SJSA1 (cell line): ENCODE measurements at regions not wholly inside any gene's neighbourhood (a gene's known extent, or its start where the extent isn't known, plus 50 kb on each side); places are given as distances from the start of the nearest gene placed in this dataset.
A peak's percentile ranks its signal among the peaks of the same experiment; 100 is the strongest.

ENCODE experiments used
- DNase-seq, 2 experiments: peaks; one replicate each; pipeline ENCODE4 v3.0.0-alpha.2; 2015 to 2020; ENCODE audit warnings: low spot score in 2 of 2, low read depth in 1 of 2
- H3K27ac ChIP-seq: fragments of 250-450 bp; sonication (Bioruptor Pico); 2 replicates; pipeline ENCODE4 v1.5.1; 2020; ENCODE audit warnings: mild to moderate bottlenecking, moderate library complexity
- H3K27me3 ChIP-seq: fragments of 250-450 bp; sonication (Bioruptor Pico); replicated peaks from 2 replicates; pipeline ENCODE4 v1.5.1; 2020; ENCODE audit warnings: mild to moderate bottlenecking, moderate library complexity
- H3K36me3 ChIP-seq: fragments of 250-450 bp; sonication (Bioruptor Pico); 2 replicates; pipeline ENCODE4 v1.5.1; 2020; ENCODE audit warnings: mild to moderate bottlenecking
- H3K4me1 ChIP-seq: fragments of 250-450 bp; sonication (Bioruptor Pico); replicated peaks from 2 replicates; pipeline ENCODE4 v1.6.1; 2021; ENCODE audit warnings: mild to moderate bottlenecking
- H3K4me3 ChIP-seq: fragments of 250-450 bp; sonication (Bioruptor Pico); 2 replicates; pipeline ENCODE4 v1.5.1; 2020; ENCODE audit warnings: mild to moderate bottlenecking
- H3K9me3 ChIP-seq: fragments of 250-450 bp; sonication (Bioruptor Pico); replicated peaks from 2 replicates; pipeline ENCODE4 v1.5.1; 2020; ENCODE audit warnings: mild to moderate bottlenecking

- Histone ChIP-seq H3K4me1 (no peaks in the 10 kb centered on the region), H3K27me3 (no peaks in the 10 kb centered on the region), H3K4me3 (no peak overlapping the region), H3K36me3 (0 out of 2 replicates have a peak, but pooled peaks cover 2% of the 10 kb centered on the region), H3K9me3 (no peaks in the 10 kb centered on the region), H3K27ac (no peak overlapping the region)
- DNase-seq = no peak
Measured at GRCh38 chr6:81925201-81925600, 172.7 kb upstream of the TENT5A start.

- Histone ChIP-seq H3K27me3 (no peaks in the 10 kb centered on the region), H3K9me3 (no peaks in the 10 kb centered on the region), H3K4me3 (no peak overlapping the region), H3K27ac (no peak overlapping the region), H3K4me1 (peaks cover 6% of the 10 kb centered on the region), H3K36me3 (no peaks in the 10 kb centered on the region)
- DNase-seq = no peak
Measured at GRCh38 chr6:81909981-81910900, 157.8 kb upstream of the TENT5A start.

GRCh38 chr6:81909162-81909561, 156.7 kb upstream of the TENT5A start:
- H3K27ac ChIP-seq = no peak overlapping the region
- peaks cover 6% of the 10 kb centered on the region for H3K4me1 ChIP-seq
- no peaks in the 10 kb centered on the region for H3K9me3 ChIP-seq
- H3K36me3 ChIP-seq = no peaks in the 10 kb centered on the region
- H3K27me3 ChIP-seq = no peaks in the 10 kb centered on the region
- H3K4me3 ChIP-seq = no peak overlapping the region
- DNase-seq = no peak

DNA sequence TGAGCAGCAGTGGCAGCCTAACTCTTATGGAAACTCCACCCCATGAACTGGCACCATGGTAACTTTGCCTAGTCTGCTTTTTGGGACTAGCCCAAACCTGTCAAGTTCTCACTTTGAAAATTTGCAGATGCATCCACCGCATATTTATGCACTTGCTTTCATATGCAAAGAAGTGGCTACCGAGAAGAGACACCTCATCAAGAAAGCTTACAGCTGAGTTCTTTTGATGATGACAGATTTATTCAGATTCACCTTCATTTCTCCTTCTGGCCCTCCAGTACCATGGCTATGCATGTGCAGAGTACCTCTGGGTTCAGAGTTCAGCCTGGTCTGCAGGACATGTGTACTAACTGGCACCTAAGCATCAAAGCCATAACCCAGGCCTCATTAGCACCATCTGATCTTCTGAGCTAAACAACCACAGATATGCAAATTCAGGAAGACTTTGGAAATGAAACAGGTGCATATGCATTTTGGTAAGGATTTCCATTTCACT, 154.3 kb upstream of the TENT5A start:
- H3K27me3 ChIP-seq = no peaks in the 10 kb centered on the region
- H3K9me3 ChIP-seq = no peaks in the 10 kb centered on the region
- H3K4me3 ChIP-seq = no peak overlapping the region
- H3K4me1 ChIP-seq = peaks cover 6% of the 10 kb centered on the region
- no peaks in the 10 kb centered on the region for H3K36me3 ChIP-seq
- no peak overlapping the region for H3K27ac ChIP-seq
- no peak for DNase-seq

GRCh38 chr6:81906041-81906440, 153.6 kb upstream of the TENT5A start:
- Histone ChIP-seq H3K27me3 (no peaks in the 10 kb centered on the region), H3K36me3 (no peaks in the 10 kb centered on the region), H3K4me3 (no peak overlapping the region), H3K27ac (no peak overlapping the region), H3K4me1 (peaks cover 6% of the 10 kb centered on the region), H3K9me3 (no peaks in the 10 kb centered on the region)
- no peak for DNase-seq

DNA sequence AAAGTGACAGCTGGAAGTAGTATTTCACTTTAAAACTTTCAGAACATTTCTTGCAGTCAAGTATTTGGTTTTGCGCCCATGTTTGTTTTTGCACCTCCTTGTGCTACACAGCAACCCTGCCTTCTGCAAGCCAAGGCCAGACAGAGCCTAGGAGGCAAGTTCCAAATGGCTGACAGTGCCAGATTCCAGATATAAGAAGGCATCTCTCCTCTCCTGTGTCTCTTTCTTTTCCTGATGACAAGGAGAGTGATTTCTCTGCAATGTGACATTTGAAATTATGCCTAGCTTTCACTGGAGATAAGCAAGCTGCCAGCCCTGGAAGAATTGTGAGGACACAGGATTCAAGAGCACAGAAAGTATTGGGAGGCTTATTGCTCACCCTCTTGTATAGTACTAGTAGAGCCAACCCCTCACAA, 149.1 kb upstream of the TENT5A start:
- DNase-seq = no peak
- Histone ChIP-seq H3K27me3 (no peaks in the 10 kb centered on the region), H3K27ac (no peak overlapping the region), H3K4me1 (peaks cover 8% of the 10 kb centered on the region), H3K9me3 (no peaks in the 10 kb centered on the region), H3K36me3 (no peaks in the 10 kb centered on the region), H3K4me3 (no peak overlapping the region)

DNA sequence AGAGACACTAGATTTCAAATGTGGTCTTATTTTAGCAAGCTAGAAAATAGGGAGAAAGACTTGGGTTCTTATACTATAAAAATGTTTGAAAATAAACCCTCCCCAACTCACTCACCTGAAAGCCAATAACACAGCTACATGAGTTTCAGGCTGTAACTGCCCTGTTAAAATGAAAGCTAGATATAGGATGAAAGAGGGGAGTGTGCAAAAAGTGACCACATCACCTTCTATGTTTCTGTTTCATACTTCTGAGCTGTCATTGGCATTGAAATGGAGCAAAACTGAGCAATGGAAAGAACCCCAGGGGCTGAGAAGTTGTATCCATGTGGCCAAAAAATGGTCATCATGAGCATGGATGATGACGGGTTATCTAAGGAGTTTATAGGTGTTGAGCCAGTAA, 148.1 kb upstream of the TENT5A start:
- Histone ChIP-seq H3K9me3 (no peaks in the 10 kb centered on the region), H3K27ac (no peak overlapping the region), H3K27me3 (no peaks in the 10 kb centered on the region), H3K4me3 (no peak overlapping the region), H3K36me3 (no peaks in the 10 kb centered on the region), H3K4me1 (peaks cover 16% of the 10 kb centered on the region)
- no peak for DNase-seq

GRCh38 chr6:81897793-81898192, 145.3 kb upstream of the TENT5A start:
- no peaks in the 10 kb centered on the region for H3K9me3 ChIP-seq
- H3K36me3 ChIP-seq = no peaks in the 10 kb centered on the region
- H3K4me1 ChIP-seq = peaks cover 44% of the 10 kb centered on the region
- no peak overlapping the region for H3K27ac ChIP-seq
- no peak overlapping the region for H3K4me3 ChIP-seq
- DNase-seq = no peak
- no peaks in the 10 kb centered on the region for H3K27me3 ChIP-seq

GRCh38 chr6:81896525-81897503, 144.3 kb upstream of the TENT5A start:
- no peak overlapping the region for H3K4me3 ChIP-seq
- H3K4me1 ChIP-seq = peaks cover 47% of the 10 kb centered on the region
- H3K27ac ChIP-seq = peak overlapping the region; percentile 17; the same call in 1 of the 2 replicates
- H3K36me3 ChIP-seq = no peaks in the 10 kb centered on the region
- DNase-seq = peak in 1 of 2 experiments; percentile 43
- no peaks in the 10 kb centered on the region for H3K27me3 ChIP-seq
- no peaks in the 10 kb centered on the region for H3K9me3 ChIP-seq

- peaks cover 59% of the 10 kb centered on the region for H3K4me1 ChIP-seq
- H3K9me3 ChIP-seq = no peaks in the 10 kb centered on the region
- peak overlapping the region; percentile 52 for H3K27ac ChIP-seq
- no peaks in the 10 kb centered on the region for H3K36me3 ChIP-seq
- peak; percentile 56 to 84 for DNase-seq
- no peaks in the 10 kb centered on the region for H3K27me3 ChIP-seq
- H3K4me3 ChIP-seq = peak overlapping the region; percentile 1; the same call in 1 of the 2 replicates
Measured at GRCh38 chr6:81895511-81896185, 143.2 kb upstream of the TENT5A start.

DNA sequence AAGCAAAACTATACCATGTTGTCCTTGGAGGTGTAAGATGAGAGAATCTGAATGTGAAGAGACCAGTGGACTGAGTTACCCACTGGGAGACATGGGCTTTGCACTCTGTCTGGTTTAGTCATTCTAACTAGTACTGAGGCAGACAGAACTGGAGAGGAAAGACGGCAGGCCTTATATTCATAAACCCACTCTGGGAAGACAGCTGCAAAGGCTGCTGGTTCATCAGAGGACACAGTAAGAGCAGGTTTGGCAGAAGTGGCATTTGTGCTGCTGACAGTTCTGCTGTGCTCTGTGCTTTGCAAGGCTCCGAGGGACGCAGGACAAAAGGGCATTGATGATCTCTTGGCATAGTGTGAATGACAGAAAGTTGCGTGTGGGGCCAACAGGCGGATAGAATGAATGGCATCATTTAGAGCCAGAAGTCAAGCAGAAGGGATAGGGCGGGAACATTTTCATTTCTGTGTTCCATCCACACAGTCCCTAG, 142.3 kb upstream of the TENT5A start:
- Histone ChIP-seq H3K27ac (peak overlapping the region; percentile 52), H3K4me1 (peaks cover 67% of the 10 kb centered on the region), H3K4me3 (peak overlapping the region; percentile 1; the same call in 1 of the 2 replicates), H3K36me3 (no peaks in the 10 kb centered on the region), H3K27me3 (no peaks in the 10 kb centered on the region), H3K9me3 (no peaks in the 10 kb centered on the region)
- DNase-seq = peak in 1 of 2 experiments; percentile 50

- no peak for DNase-seq
- peak overlapping the region; percentile 52 for H3K27ac ChIP-seq
- peaks cover 73% of the 10 kb centered on the region for H3K4me1 ChIP-seq
- H3K36me3 ChIP-seq = no peaks in the 10 kb centered on the region
- no peaks in the 10 kb centered on the region for H3K27me3 ChIP-seq
- H3K4me3 ChIP-seq = peak overlapping the region; percentile 1; the same call in 1 of the 2 replicates
- H3K9me3 ChIP-seq = no peaks in the 10 kb centered on the region
Measured at GRCh38 chr6:81894306-81894705, 141.8 kb upstream of the TENT5A start.

DNA sequence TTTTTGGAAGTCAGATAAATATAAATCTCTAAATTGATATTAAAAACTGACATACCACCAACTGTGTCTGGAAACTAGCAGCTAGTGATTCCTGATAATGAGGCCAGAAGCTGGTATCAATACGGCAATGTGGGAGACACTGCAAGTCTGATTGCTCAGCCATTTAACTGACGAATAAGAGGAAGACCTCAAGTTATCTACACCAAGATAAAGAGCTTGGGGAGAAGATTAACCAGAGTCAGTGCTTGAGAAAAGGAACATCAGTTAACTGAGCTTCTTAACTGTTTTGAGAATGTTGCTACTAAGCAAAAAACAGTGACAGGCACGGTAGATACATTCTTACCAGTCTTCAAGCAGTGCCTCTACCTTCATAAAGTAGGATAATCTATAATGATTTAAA, 140.4 kb upstream of the TENT5A start:
- H3K27me3 ChIP-seq = no peaks in the 10 kb centered on the region
- no peak for DNase-seq
- H3K27ac ChIP-seq = no peak overlapping the region
- no peaks in the 10 kb centered on the region for H3K36me3 ChIP-seq
- H3K4me3 ChIP-seq = no peak overlapping the region
- peaks cover 73% of the 10 kb centered on the region for H3K4me1 ChIP-seq
- H3K9me3 ChIP-seq = no peaks in the 10 kb centered on the region
